Smooth muscle cell (in vitro differentiated cells): ENCODE measurements at regions not wholly inside any gene's neighbourhood (a gene's known extent, or its start where the extent isn't known, plus 50 kb on each side); places are given as distances from the start of the nearest gene placed in this dataset.

ENCODE experiments used
- DNase-seq: peaks from one replicate; lab custom pipeline; 2025; ENCODE audit not compliant: unreplicated experiment; lab: John Stamatoyannopoulos, UW
- H2AFZ ChIP-seq: fragments of 200-600 bp; sonication (generic); 2 replicates; pipeline ENCODE4 v1.6.0; 2016; ENCODE audit warnings: antibody characterized with exemption, low read depth, mild to moderate bottlenecking
- H3F3A ChIP-seq: fragments of 200-600 bp; sonication (generic); 2 replicates; pipeline ENCODE4 v1.6.0; 2017; ENCODE audit warnings: antibody characterized with exemption, low read depth
- H3K27ac ChIP-seq: fragments of 200-600 bp; sonication (generic); 2 replicates; pipeline ENCODE4 v1.5.1; 2016; ENCODE audit warnings: low read depth, mild to moderate bottlenecking
- H3K27me3 ChIP-seq: fragments of 200-600 bp; sonication (generic); 2 replicates; pipeline ENCODE4 v1.6.1; 2016; ENCODE audit warnings: low read depth, mild to moderate bottlenecking
- H3K36me3 ChIP-seq: fragments of 200-600 bp; sonication (generic); 2 replicates; pipeline ENCODE4 v1.5.1; 2016; ENCODE audit warnings: low read depth
- H3K4me1 ChIP-seq: fragments of 200-600 bp; sonication (generic); 2 replicates; pipeline ENCODE4 v1.5.1; 2016; ENCODE audit warnings: low read depth
- H3K4me2 ChIP-seq: fragments of 200-600 bp; sonication (generic); 2 replicates; pipeline ENCODE4 v1.6.0; 2016; ENCODE audit warnings: mild to moderate bottlenecking
- H3K4me3 ChIP-seq: fragments of 200-600 bp; sonication (generic); 2 replicates; pipeline ENCODE4 v1.5.1; 2016; ENCODE audit warnings: mild to moderate bottlenecking
- H3K79me2 ChIP-seq: fragments of 200-600 bp; sonication (generic); 2 replicates; pipeline ENCODE4 v1.6.0; 2016; ENCODE audit warnings: low read depth, mild to moderate bottlenecking
- H3K9ac ChIP-seq: fragments of 200-600 bp; sonication (generic); 2 replicates; pipeline ENCODE4 v1.6.0; 2016; ENCODE audit warnings: low read depth
- H3K9me3 ChIP-seq: fragments of 200-600 bp; sonication (generic); replicated peaks from 2 replicates; pipeline ENCODE4 v1.5.1; 2016; ENCODE audit warnings: low read depth
- H4K20me1 ChIP-seq: fragments of 200-600 bp; sonication (generic); 2 replicates; pipeline ENCODE4 v1.6.0; 2016; ENCODE audit warnings: low read depth
- WGBS: methylation state at CpG from one replicate; pipeline ENCODE4 v1.1.7; 2016; ENCODE audit warnings: low lambda C conversion rate; 5-methylcytosine and 5-hydroxymethylcytosine counted together
- TF ChIP-seq, protein P1 (sequence below): fragments of 200-600 bp; sonication (generic); IDR thresholded peaks from 2 replicates; pipeline ENCODE4 v1.5.1; 2017; ENCODE audit warnings: borderline replicate concordance, mild to moderate bottlenecking, antibody characterized with exemption; ENCODE audit not compliant: insufficient read depth, poor library complexity, severe bottlenecking

DNA sequence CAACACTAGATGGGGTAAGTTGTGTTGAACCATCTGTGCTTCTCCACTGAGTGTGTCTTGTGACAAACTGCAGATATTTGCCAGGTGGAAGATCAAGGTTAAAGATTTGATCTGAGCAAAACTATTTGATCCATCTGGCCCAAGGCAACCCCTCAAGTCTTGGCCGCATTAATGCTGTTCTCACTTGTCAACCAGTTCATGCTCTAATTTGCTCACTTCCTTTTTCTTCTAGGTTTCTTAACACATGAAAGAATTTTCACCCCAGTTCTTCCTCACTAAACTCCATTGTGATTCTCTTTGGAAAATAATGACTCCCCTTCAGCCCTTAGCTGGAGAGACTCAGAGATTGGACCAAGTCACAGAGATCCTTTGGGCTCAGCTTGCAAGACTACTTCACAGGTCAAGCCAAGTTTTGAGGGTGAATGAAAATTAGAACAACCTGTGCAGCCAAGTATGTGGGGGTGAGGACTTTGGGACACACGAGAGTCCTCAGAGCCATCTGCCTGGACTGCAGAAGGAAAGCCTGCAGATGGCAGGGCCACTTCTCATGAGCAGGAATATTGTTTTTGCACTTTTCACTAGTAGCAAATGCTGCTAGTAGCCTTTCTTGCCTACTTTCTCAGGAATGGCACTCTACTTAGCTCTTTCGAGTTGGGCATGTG lies 166.5 kb downstream of the AXIN2 start:
- 91% methylated on average over 3 of the region's 3 CpGs for WGBS
- no peak for DNase-seq
- Histone ChIP-seq H3K79me2 (no peaks in the 10 kb centered on the region), H3K9me3 (no peaks in the 10 kb centered on the region), H3K27me3 (no peaks in the 10 kb centered on the region), H3K36me3 (no peaks in the 10 kb centered on the region), H3K4me3 (no peak overlapping the region), H3F3A (no peaks in the 10 kb centered on the region), H2AFZ (no peak overlapping the region), H4K20me1 (no peaks in the 10 kb centered on the region), H3K9ac (no peak overlapping the region), H3K4me1 (no peaks in the 10 kb centered on the region), H3K4me2 (no peak overlapping the region), H3K27ac (no peak overlapping the region)
- TF ChIP-seq, protein P1, sequence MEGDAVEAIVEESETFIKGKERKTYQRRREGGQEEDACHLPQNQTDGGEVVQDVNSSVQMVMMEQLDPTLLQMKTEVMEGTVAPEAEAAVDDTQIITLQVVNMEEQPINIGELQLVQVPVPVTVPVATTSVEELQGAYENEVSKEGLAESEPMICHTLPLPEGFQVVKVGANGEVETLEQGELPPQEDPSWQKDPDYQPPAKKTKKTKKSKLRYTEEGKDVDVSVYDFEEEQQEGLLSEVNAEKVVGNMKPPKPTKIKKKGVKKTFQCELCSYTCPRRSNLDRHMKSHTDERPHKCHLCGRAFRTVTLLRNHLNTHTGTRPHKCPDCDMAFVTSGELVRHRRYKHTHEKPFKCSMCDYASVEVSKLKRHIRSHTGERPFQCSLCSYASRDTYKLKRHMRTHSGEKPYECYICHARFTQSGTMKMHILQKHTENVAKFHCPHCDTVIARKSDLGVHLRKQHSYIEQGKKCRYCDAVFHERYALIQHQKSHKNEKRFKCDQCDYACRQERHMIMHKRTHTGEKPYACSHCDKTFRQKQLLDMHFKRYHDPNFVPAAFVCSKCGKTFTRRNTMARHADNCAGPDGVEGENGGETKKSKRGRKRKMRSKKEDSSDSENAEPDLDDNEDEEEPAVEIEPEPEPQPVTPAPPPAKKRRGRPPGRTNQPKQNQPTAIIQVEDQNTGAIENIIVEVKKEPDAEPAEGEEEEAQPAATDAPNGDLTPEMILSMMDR = no peak

GRCh38 chr17:65393514-65393913 lies 167.9 kb downstream of the AXIN2 start:
- Histone ChIP-seq H3K27me3 (no peaks in the 10 kb centered on the region), H3K4me2 (no peak overlapping the region), H3K4me1 (no peaks in the 10 kb centered on the region), H3K9me3 (no peaks in the 10 kb centered on the region), H3F3A (peaks cover 3% of the 10 kb centered on the region), H3K4me3 (no peak overlapping the region), H3K79me2 (no peaks in the 10 kb centered on the region), H3K9ac (no peak overlapping the region), H2AFZ (no peak overlapping the region), H4K20me1 (no peaks in the 10 kb centered on the region), H3K36me3 (no peaks in the 10 kb centered on the region), H3K27ac (no peak overlapping the region)
- TF ChIP-seq, protein P1 = no peak
- WGBS = 82% methylated on average over 4 of the region's 4 CpGs
- DNase-seq = no peak

- H4K20me1 ChIP-seq = no peaks in the 10 kb centered on the region
- peak overlapping the region; percentile 71 for H3K27ac ChIP-seq
- TF ChIP-seq, protein P1 = no peak
These were observed 171.5 kb downstream of the AXIN2 start for GRCh38 chr17:65389949-65390348.

GRCh38 chr17:65389426-65389825 lies 172.0 kb downstream of the AXIN2 start:
- H3K9me3 ChIP-seq = no peaks in the 10 kb centered on the region
- H2AFZ ChIP-seq = no peak overlapping the region
- WGBS = 88% methylated on average over 1 of the region's 1 CpG
- H4K20me1 ChIP-seq = no peaks in the 10 kb centered on the region
- no peaks in the 10 kb centered on the region for H3K36me3 ChIP-seq
- peaks cover 3% of the 10 kb centered on the region for H3F3A ChIP-seq
- TF ChIP-seq, protein P1 = no peak
- H3K27me3 ChIP-seq = no peaks in the 10 kb centered on the region
- no peaks in the 10 kb centered on the region for H3K4me1 ChIP-seq
- H3K4me2 ChIP-seq = peak overlapping the region; percentile 45
- no peak for DNase-seq
- H3K79me2 ChIP-seq = no peaks in the 10 kb centered on the region
- no peak overlapping the region for H3K4me3 ChIP-seq
- peak overlapping the region; percentile 71 for H3K27ac ChIP-seq
- H3K9ac ChIP-seq = peak overlapping the region; percentile 13

More at GRCh38 chr17:65389949-65390348, 171.5 kb downstream of the AXIN2 start:
- Histone ChIP-seq H3K36me3 (no peaks in the 10 kb centered on the region), H2AFZ (no peak overlapping the region), H3K9me3 (no peaks in the 10 kb centered on the region), H3K4me1 (no peaks in the 10 kb centered on the region), H3K9ac (peak overlapping the region; percentile 13), H3K27me3 (no peaks in the 10 kb centered on the region), H3F3A (peaks cover 3% of the 10 kb centered on the region), H3K4me2 (peak overlapping the region; percentile 45), H3K79me2 (no peaks in the 10 kb centered on the region), H3K4me3 (no peak overlapping the region)
- no peak for DNase-seq
- WGBS = 17% methylated on average over 4 of the region's 4 CpGs
